ENCODE measurements at regions not wholly inside any gene's neighbourhood (a gene's known extent, or its start where the extent isn't known, plus 50 kb on each side); places are given as distances from the start of the nearest gene placed in this dataset.

DNA sequence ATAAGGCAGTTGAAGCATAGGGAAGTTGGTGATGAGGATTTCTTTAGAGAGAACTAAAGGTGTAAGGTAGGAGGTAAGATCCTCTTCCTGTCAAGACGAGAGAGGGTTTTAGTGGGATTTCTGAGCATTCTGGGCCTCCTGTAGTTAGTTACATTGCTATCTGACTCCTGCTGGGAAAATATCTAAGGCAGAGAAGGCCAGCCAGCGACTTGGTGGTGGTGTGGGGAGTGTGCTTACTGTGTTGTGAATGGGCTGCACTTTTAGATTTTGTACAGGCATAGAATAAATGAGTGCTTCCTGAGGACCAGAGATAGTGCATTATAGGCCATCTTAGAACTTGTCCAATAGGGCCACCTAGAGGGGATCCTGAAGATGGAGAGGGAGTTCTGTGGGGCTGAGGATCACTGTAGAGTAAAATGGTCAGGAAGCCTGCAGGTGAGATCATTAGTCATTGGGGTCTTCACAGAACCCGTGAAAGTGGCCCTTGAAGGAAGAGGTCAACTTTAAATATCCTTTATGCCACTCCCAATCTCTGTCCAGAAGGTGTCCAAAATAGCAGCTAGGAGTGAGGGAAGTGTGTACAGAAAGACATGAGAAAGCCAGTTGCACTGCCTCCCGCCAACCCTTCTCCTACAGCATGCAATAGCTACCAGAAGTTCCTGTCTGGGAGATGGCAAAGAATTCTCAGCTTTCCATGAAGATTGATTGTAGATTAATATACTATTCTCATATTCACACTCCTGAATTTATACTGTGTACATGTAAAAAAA, 266.6 kb downstream of the POLR1F start:
- TF ChIP-seq, protein P1, sequence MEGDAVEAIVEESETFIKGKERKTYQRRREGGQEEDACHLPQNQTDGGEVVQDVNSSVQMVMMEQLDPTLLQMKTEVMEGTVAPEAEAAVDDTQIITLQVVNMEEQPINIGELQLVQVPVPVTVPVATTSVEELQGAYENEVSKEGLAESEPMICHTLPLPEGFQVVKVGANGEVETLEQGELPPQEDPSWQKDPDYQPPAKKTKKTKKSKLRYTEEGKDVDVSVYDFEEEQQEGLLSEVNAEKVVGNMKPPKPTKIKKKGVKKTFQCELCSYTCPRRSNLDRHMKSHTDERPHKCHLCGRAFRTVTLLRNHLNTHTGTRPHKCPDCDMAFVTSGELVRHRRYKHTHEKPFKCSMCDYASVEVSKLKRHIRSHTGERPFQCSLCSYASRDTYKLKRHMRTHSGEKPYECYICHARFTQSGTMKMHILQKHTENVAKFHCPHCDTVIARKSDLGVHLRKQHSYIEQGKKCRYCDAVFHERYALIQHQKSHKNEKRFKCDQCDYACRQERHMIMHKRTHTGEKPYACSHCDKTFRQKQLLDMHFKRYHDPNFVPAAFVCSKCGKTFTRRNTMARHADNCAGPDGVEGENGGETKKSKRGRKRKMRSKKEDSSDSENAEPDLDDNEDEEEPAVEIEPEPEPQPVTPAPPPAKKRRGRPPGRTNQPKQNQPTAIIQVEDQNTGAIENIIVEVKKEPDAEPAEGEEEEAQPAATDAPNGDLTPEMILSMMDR (IDR thresholded peaks at IDR 0.05), result peak in 1 of 6 experiments; percentile 37
- TF ChIP-seq POLR2A (IDR thresholded peaks at IDR 0.05), result no peak

Measured in esophagus squamous epithelium (tissue), 4 donors.